GM13976 (cell line): ENCODE measurements at regions not wholly inside any gene's neighbourhood (a gene's known extent, or its start where the extent isn't known, plus 50 kb on each side); places are given as distances from the start of the nearest gene placed in this dataset.

Experiments used
- DNase-seq: peaks from one replicate; pipeline ENCODE4 v3.0.0; 2012; ENCODE audit warnings: low spot score
- CTCF ChIP-seq: IDR thresholded peaks from 2 replicates; pipeline ENCODE4 v1.5.1; 2012; ENCODE audit warnings: borderline replicate concordance, mild to moderate bottlenecking; ENCODE audit not compliant: insufficient read depth; ENCODE audit errors: extremely low read depth, missing control alignments, control extremely low read depth
- in situ Hi-C: fragments of 300-500 bp; cut with MboI; formaldehyde crosslinking; loops from one replicate; pipeline ENCODE4 v1.12.0; 2022; ENCODE audit warnings: low sequenced_read_pairs, mixed read lengths, inconsistent platforms; ENCODE audit not compliant: unreplicated experiment

- in situ Hi-C loops = no loop called here
- no peak for TF ChIP-seq CTCF
- DNase-seq = no peak
Observed at GRCh38 chr18:77762642-77763041, 513.0 kb downstream of the GALR1 start.

GRCh38 chr18:77763530-77764145 is 514.0 kb downstream of the GALR1 start:
- TF ChIP-seq CTCF = no peak
- in situ Hi-C loops = no loop called here
- DNase-seq = no peak

GRCh38 chr18:77765468-77765867 is 515.8 kb downstream of the GALR1 start:
- in situ Hi-C loops = no loop called here
- TF ChIP-seq CTCF = no peak
- DNase-seq = no peak

GRCh38 chr18:77766421-77766820 is 516.8 kb downstream of the GALR1 start:
- no peak for DNase-seq
- TF ChIP-seq CTCF = no peak
- in situ Hi-C loops = no loop called here

- in situ Hi-C loops = no loop called here
- no peak for TF ChIP-seq CTCF
- no peak for DNase-seq
Observed at GRCh38 chr18:77772177-77772576, 522.5 kb downstream of the GALR1 start.

- no peak for DNase-seq
- in situ Hi-C loops = no loop called here
- no peak for TF ChIP-seq CTCF
Observed at GRCh38 chr18:77776104-77776503, 526.5 kb downstream of the GALR1 start.
